ENCODE measurements at regions not wholly inside any gene's neighbourhood (a gene's known extent, or its start where the extent isn't known, plus 50 kb on each side); places are given as distances from the start of the nearest gene placed in this dataset.

DNA sequence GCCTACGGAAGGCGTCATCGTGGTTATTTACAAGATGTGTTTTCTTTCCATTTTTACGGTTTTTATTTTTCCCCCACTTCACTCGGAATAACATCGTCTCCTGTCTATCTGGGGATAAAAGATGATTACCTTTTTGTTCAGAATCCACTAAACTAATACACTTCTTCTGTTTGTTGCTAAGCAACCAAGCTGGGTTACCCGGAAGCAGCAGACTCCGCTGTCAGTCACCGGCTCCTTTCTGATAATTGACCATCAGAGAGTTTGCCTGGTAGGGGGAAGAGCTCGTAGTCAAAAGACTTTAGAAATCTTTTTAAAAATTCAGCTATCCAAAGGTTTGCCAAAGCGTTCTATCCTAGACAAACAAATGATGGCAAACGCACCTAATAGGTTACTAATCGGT lies 75.0 kb upstream of the SFMBT2 start:
- TF ChIP-seq, protein P1, sequence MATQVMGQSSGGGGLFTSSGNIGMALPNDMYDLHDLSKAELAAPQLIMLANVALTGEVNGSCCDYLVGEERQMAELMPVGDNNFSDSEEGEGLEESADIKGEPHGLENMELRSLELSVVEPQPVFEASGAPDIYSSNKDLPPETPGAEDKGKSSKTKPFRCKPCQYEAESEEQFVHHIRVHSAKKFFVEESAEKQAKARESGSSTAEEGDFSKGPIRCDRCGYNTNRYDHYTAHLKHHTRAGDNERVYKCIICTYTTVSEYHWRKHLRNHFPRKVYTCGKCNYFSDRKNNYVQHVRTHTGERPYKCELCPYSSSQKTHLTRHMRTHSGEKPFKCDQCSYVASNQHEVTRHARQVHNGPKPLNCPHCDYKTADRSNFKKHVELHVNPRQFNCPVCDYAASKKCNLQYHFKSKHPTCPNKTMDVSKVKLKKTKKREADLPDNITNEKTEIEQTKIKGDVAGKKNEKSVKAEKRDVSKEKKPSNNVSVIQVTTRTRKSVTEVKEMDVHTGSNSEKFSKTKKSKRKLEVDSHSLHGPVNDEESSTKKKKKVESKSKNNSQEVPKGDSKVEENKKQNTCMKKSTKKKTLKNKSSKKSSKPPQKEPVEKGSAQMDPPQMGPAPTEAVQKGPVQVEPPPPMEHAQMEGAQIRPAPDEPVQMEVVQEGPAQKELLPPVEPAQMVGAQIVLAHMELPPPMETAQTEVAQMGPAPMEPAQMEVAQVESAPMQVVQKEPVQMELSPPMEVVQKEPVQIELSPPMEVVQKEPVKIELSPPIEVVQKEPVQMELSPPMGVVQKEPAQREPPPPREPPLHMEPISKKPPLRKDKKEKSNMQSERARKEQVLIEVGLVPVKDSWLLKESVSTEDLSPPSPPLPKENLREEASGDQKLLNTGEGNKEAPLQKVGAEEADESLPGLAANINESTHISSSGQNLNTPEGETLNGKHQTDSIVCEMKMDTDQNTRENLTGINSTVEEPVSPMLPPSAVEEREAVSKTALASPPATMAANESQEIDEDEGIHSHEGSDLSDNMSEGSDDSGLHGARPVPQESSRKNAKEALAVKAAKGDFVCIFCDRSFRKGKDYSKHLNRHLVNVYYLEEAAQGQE (IDR thresholded peaks at IDR 0.05; ENCODE audit: low read depth, low read length) = no peak
- TF ChIP-seq, protein P2, sequence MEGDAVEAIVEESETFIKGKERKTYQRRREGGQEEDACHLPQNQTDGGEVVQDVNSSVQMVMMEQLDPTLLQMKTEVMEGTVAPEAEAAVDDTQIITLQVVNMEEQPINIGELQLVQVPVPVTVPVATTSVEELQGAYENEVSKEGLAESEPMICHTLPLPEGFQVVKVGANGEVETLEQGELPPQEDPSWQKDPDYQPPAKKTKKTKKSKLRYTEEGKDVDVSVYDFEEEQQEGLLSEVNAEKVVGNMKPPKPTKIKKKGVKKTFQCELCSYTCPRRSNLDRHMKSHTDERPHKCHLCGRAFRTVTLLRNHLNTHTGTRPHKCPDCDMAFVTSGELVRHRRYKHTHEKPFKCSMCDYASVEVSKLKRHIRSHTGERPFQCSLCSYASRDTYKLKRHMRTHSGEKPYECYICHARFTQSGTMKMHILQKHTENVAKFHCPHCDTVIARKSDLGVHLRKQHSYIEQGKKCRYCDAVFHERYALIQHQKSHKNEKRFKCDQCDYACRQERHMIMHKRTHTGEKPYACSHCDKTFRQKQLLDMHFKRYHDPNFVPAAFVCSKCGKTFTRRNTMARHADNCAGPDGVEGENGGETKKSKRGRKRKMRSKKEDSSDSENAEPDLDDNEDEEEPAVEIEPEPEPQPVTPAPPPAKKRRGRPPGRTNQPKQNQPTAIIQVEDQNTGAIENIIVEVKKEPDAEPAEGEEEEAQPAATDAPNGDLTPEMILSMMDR (IDR thresholded peaks at IDR 0.05) = no peak
- TF ChIP-seq POLR2AphosphoS5 (IDR thresholded peaks at IDR 0.05; ENCODE audit: low read depth, low read length) (no peak), TAF1 (IDR thresholded peaks at IDR 0.05; ENCODE audit: borderline replicate concordance, low read depth, low read length) (no peak), EP300 (IDR thresholded peaks at IDR 0.05; ENCODE audit: borderline replicate concordance in 1 of 2, low read depth in 1 of 2, low read length in 1 of 2) (no peak), MXI1 (IDR thresholded peaks at IDR 0.05; ENCODE audit: low read depth, low read length) (no peak), RFX5 (IDR thresholded peaks at IDR 0.05; ENCODE audit: low read length) (no peak), GATA2 (CRISPR knock-in tag; IDR thresholded peaks at IDR 0.05) (no peak), NRF1 (IDR thresholded peaks at IDR 0.05; ENCODE audit: low read depth, low read length) (no peak)
- TF ChIP-seq, protein P3, sequence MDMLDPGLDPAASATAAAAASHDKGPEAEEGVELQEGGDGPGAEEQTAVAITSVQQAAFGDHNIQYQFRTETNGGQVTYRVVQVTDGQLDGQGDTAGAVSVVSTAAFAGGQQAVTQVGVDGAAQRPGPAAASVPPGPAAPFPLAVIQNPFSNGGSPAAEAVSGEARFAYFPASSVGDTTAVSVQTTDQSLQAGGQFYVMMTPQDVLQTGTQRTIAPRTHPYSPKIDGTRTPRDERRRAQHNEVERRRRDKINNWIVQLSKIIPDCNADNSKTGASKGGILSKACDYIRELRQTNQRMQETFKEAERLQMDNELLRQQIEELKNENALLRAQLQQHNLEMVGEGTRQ (IDR thresholded peaks at IDR 0.05; ENCODE audit: borderline replicate concordance, low read depth, low read length) = no peak

Data from SK-N-SH (cell line).